Hepatocyte (in vitro differentiated cells): ENCODE measurements at regions not wholly inside any gene's neighbourhood (a gene's known extent, or its start where the extent isn't known, plus 50 kb on each side); places are given as distances from the start of the nearest gene placed in this dataset.

ENCODE experiments used
- EZH2 ChIP-seq: fragments of 200-600 bp; sonication (generic); IDR thresholded peaks from 2 replicates; pipeline ENCODE4 v1.6.1; 2016; ENCODE audit warnings: antibody characterized with exemption, mild to moderate bottlenecking, borderline replicate concordance
- TF ChIP-seq, protein P1 (sequence below): fragments of 200-600 bp; sonication (generic); IDR thresholded peaks from 2 replicates; pipeline ENCODE4 v1.5.1; 2016; ENCODE audit warnings: antibody characterized with exemption, mild to moderate bottlenecking; ENCODE audit not compliant: poor library complexity

DNA sequence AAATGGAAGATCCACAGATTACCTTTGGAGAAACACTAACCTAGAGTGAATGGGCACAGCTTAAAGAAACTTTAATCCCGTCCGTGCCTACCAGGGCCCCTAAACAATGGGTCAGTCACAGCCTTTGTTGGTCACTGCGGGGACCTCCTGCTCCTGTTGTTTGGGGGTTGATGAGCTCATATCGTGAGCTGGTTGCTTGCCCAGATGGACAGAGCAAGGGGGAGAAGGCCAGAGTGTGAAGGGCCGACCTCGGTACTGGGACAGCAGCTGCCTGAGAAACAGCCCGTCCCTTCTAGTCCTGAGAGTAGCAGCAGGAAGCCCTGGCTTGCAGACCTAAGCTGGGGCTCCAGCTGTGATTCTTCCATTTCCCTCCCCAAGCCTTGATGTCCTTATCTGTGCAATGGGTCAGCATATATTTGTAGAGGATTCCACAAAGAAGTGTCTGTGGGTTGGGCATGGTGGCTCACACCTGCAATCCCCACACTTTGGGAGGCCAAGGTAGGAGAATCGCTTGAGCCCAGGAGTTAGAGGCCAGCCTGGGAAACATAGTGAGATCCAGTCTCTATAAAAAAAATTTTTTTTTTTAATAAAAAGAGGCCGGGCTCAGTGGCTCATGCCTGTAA is 69.6 kb upstream of the SLC34A2 start:
- TF ChIP-seq, protein P1, sequence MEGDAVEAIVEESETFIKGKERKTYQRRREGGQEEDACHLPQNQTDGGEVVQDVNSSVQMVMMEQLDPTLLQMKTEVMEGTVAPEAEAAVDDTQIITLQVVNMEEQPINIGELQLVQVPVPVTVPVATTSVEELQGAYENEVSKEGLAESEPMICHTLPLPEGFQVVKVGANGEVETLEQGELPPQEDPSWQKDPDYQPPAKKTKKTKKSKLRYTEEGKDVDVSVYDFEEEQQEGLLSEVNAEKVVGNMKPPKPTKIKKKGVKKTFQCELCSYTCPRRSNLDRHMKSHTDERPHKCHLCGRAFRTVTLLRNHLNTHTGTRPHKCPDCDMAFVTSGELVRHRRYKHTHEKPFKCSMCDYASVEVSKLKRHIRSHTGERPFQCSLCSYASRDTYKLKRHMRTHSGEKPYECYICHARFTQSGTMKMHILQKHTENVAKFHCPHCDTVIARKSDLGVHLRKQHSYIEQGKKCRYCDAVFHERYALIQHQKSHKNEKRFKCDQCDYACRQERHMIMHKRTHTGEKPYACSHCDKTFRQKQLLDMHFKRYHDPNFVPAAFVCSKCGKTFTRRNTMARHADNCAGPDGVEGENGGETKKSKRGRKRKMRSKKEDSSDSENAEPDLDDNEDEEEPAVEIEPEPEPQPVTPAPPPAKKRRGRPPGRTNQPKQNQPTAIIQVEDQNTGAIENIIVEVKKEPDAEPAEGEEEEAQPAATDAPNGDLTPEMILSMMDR: no peak
- no peak for TF ChIP-seq EZH2
